Occipital lobe (tissue), 1 donor: ENCODE measurements at regions not wholly inside any gene's neighbourhood (a gene's known extent, or its start where the extent isn't known, plus 50 kb on each side); places are given as distances from the start of the nearest gene placed in this dataset.

Source experiments
- DNase-seq: peaks from one replicate; lab custom pipeline; 2025; lab: John Stamatoyannopoulos, UW

DNA sequence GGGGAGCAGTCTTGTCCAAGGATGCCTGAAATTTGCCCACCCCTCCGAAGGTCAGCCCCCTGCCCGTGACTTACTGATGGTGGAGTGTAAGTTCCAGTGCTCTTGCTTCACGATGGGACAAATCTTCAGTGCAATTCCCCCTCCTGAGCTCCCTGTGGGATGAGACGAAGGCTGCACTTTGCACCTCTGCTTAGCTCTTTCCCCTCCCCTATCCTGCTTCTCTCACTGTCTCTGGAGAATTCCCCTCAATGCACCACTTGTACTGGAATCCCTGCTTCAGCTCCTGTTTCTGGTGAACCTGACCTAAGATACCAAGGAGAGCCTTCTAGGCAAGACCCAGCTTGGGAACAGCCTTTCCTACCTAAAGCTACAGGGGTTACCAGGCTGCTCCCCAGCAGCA is 122.9 kb upstream of the ZMIZ1 start:
- no peak for DNase-seq

DNA sequence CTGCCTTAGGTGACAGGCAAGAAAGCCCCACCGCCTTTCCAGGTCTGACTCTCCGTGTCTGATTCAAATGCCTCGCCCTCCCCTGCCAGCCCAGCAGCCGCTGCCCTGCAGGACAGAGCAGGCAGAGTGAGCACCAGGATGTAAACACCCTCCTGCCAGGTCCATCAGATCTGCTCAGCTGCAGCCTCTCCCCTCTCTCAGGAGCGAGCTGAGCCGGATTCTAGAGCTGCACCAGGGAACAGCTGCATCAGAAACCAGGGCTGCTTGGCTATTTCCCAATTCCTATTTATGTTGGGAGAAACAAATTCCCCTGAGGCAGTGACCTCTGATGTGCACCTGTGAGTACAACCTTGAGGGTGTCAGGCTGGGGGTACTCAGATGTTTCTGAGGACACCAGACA is 121.5 kb upstream of the ZMIZ1 start:
- DNase-seq = no peak

DNA sequence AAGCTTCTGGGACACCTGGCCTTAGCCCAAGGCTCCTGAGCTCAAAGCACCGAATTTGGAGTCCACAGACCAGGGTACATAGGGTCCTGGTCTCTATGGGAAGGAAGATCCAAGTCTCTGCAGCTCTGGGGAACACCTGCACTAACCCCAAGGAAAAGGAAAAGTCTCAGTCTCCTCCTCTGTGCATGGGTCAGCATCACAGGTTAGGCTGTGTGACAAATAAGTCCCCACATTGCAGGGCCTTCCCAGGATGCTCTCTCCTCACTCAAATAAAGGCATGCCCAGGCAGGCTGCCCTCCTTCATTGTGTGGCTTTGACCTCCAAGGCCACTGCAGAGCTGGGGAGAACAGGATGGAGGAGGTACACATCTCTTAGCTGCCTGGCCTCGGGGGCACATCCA is 121.0 kb upstream of the ZMIZ1 start:
- DNase-seq = no peak

DNA sequence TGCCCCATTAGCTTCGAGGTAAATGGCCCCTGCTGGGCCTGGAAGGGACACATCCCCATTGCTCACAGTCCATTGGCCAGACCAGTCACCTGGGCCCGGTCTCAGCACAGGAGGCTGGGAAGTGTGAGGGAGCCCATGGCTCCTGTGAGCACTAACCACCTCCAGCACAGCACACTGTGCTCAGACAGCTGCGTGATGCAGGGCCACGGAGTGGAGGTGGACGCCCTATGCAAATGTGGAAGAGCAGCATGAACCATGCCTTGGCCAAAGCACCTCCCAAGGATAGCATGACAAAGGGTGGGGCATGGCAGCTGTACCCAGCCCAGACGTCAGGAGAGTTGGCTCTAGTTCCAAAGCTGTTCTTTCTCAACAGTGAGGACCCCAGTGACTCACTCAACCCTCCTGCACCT is 120.1 kb upstream of the ZMIZ1 start:
- DNase-seq = no peak

DNA sequence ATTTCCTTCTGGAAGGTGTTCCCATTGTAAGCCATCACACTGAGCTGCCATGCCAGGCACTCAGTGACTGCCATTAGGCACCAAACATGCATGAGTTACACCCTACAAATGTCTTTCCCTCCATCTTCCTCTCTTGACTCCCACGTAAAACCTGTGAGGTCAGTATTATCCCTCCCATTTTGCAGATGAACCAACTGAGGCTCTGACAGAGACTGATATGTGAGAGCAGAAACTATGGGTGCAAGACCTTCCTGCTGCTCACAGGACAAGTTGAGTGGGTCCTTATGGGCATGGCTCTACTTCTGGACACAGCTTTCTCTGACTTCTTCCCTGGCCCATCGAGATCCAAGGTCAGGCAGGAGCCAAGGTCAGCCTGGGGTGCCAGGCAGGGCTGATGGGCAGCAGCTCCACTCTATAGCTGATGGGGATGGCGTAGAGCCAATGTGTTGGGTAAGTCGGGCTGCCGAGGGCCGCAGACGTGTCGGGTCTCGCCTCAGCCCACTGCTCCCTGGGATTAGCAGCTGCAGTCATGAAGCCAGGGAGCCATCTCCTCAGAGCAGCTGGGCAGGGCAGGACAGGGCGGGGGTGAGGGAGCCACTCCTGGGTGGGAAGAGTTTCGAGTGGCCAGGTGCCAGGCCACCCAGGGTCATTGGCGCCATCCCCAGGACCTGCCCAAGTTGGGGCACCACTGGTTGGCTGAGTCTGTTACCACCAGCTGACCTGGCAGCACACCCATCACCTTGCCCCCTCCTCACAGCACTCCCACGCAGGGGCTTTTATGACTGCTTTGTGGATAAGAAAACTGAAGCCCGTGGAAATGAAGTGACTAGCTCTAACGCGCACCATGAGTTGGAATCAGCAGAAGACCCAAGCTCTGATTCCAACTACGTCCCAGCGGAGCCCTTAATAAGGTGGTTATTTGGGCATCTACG is 117.8 kb upstream of the ZMIZ1 start:
- no peak for DNase-seq

DNA sequence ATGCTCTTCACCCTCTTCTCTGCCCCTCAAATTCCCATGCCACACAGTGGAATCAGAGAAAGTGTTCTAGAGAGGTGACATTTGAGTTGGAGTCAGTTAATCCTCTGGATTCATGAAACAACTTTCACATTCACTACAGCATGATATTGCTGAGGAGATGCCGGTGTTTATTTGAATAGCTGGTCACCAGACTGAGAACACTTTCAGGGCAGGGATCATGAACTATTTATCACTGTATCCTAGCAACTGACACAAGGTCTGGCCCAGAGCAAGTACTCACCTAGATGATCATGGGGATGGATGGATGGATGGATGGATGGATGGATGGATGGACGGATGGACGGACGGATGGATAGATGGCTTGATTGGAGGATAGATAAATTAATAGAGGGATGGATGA is 116.7 kb upstream of the ZMIZ1 start:
- no peak for DNase-seq

DNA sequence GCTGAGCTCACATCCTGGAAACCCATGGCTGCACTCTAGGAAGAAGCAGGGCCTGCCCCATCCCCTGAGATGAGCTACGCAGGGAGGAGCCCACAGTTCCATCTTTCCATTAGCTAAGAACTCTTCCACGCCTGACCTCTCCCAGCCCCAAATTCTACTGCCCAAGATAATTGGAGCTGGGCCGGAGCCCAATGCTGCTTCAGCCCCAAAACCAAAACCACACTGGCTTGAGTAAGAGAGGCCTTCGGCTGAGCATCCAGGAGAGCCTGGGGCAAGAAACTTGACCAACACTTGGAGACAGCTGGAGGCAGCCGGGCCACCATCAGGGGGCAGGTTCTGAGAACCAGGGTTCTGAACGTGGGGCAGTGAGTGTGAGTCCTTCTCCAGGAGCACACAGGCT is 116.1 kb upstream of the ZMIZ1 start:
- DNase-seq = no peak

DNA sequence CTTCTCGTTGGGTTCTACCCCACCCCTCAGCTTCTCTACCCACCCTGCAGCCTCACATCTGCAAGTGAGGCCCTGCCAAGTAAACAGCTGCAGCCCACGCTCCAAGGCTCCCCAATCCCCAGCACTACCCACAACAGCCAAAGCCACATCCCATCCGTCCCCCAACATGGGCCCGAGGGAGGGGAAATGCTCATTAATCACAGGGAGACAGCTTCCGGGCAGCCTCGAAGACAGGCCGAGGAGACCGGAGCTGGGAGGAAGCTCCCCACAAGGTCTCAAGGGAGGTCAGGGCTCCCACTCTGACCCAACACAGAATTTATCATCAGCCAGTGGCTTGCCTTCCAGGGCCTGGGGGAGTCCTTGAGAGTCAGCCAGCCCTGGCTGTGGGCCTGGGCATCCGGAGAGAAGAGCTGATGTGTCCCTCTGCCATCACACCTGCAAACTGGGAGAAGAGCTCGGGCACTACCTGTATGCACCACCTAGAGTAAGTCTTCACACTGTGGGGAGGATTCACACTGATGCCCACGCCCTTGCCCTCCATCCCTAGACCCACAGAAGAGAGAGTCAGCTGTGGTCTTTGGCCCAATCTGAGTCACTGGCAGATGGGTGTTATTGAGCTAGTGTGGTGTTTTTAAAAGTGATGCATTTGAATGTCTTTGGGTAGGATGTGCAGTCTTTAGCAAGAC is 115.5 kb upstream of the ZMIZ1 start:
- no peak for DNase-seq

DNA sequence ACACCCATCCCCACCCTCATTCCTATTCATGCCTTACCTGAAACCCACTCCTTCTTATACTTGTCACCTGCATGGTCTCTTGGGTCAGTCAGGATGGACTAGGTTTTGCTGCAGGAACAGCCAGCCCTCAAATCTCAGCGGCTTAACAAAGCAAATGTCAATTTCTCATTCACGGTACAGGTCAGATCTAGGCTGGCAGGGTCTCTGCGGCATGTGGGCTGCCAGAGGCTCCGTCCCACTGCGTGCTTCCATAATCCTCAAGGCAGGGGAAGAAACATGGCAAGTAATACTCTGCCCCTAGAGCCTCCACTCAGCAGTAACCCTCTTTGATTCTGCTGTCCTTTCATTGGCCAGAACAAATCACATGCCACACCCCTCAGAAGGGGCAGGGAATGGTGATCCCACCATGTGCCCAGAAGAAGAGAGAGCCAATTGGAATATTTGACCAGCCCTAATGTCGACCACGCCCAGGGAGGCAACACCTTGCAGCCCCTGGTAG is 114.9 kb upstream of the ZMIZ1 start:
- DNase-seq = no peak

DNA sequence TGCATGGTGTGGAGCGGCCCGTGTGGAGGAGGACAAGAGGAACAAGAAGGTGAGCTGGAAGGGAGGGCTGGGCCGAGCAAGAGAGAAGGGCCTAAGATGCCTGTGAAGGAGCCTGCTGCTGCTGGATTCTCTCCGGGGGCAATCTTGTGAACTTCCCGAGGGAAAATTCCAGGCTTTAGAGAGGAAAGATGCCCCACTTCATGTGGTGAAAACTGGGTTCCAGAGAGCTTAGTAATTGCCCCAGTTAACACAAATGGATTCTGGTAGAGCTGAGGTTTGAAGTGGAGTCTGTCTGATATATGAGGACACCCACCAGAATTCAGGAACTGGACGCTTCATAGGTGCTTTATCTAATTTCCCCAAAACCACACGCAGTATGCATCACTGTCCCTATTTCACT is 114.1 kb upstream of the ZMIZ1 start:
- DNase-seq = no peak

DNA sequence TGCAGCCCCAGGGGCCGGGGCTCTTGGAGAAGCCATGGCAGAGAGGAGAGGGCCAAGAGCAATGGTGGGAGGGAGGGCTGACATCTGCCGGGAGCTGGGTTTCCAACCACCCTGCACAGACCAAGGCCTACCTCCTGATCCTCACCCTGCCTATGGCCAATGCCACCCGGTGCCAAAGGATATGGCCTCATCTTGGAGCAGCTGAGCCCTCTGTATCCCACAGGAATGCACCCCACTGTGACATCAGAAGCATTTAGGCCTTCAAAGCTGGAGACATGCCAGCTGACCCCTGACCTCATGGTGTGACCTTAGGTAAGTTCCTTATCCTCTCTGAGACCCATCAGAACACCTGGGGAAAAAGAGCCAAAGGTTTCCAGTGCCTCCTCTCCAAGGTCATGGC is 113.6 kb upstream of the ZMIZ1 start:
- no peak for DNase-seq

DNA sequence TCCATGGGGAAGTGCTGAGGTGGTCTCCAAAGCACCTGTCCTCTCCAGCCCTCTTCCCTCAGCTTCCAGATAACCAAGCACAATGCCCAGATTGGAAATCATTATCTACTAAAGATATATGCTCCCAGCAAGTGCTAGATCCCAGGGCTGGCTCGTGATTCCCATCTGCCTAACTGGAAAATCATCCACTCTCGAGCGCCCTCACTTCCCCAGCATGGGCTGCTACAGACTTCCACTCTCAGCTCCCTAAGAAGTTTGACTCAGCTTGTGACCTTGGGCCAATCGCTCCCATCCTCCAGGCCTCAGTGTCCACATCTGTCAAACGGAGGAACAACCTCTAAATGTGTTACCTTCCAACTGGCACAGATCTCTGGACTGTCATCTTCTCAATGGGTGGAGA is 112.4 kb upstream of the ZMIZ1 start:
- no peak for DNase-seq

DNA sequence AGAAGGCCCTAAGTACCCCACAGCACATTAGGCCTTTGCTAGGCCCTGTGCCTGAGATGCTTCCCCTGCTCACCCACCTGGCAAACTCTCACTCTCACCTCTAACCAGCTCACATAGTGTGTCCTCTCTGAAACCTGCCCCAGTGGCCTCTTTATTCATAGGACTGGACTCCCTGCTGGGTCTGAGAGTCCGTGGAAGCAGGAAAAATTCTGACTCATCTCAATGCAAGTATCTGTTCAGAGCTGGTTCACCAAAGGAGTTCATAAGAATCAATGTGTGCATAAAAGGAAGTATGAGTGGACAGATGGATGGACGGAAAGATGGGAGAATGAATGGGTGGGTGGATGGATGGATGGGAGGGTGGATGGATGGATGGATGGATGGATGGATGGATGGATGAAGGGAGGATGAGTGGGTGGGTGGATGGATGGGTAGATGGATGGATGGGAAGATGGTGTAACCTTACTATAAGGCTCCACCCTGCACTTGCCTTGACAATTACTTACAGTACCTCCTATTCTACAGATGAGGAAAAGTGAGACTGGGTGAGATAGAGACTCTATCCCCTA is 111.2 kb upstream of the ZMIZ1 start:
- DNase-seq = no peak

DNA sequence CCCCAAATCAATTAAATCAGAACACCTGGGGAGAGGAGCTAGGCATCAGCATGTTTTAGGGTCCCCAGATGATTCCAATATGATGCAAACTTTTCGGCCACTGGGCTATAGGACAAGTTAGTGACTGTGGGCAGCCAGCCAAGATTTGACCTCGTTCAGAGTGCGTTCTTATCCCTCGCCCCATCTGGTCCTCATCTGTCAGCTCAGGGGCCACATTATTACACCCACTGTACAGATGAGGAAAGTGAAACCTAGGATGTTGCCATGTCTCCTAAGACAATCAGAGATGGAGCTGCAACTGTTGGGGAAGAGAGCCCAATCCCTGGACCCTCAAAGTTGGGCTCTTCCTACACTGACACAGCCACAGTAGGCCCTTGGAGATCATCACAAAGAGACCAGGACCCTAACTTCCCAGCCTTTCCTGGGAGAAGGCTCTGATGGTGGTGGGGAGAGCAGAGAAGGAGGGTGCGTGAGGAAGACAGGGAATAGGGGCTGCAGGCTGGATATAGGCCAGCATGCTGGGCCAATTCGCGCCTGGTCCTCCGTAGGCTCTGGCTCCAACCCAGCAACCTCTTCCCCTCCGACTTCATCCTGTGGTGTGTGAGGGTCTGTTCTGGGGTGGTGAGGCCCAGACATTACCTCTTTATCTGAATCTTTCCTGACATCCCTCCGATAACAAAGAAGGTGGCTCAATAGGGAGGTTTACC is 109.4 kb upstream of the ZMIZ1 start:
- DNase-seq = no peak

DNA sequence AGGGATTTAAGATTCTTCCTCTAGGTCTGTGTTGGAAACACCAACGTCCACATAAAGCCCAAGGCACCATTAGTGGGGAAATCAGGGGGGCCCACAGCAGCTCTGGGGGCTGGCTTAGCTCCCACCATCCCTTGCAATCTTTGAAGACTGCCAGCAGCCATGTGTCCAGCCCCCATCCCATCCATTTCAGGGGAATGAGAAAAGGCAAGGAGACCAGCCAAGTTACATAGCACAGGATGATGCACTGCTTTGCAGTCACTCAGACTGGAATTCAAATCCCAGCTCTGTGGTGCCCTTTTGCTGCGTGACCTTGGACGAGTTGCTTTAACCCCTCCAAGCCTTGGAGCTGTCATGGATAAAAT is 108.9 kb upstream of the ZMIZ1 start:
- DNase-seq = no peak

DNA sequence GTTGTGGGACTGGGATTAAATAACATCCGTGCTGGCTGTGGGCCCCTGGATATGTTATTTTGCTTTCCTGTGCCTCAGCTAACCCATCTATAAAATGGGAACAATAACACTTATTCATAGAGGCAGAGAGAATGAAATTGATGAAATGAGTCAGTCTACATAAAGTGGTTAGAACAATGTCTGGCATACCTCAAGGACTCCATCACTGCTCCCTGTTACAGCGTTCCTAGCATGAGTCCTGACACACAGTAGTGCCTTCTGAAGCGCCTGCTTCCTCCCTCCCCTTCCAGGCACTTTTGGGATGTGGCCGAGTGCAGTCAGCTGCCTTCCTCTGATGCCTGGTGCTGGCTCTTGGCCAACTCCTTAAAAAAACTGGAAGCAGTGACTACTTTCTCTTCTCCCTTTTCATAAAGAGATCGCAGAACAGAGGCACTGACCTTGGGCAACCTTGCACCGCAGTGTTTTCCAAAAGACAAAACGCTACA is 108.4 kb upstream of the ZMIZ1 start:
- peak; percentile 29 for DNase-seq

DNA sequence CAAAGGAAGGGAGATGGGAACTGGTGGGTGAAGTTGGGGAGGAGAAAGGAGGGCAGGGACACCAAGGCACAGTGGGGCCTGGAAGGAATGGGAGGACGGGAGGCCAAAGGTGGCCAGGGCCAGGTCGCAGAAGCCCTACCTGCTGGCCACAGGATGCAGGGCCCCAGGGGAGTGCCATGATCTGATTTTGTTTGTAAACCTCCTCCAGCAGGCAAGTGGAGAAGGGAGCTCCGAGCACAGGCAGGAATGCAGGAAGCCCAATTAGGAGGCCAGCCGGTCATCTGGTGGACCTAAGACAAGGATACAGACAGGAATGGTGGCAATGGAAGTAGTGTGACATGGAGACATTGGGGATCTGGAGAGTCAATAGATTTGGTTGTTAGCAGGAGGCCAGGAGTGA is 107.0 kb upstream of the ZMIZ1 start:
- DNase-seq = no peak

DNA sequence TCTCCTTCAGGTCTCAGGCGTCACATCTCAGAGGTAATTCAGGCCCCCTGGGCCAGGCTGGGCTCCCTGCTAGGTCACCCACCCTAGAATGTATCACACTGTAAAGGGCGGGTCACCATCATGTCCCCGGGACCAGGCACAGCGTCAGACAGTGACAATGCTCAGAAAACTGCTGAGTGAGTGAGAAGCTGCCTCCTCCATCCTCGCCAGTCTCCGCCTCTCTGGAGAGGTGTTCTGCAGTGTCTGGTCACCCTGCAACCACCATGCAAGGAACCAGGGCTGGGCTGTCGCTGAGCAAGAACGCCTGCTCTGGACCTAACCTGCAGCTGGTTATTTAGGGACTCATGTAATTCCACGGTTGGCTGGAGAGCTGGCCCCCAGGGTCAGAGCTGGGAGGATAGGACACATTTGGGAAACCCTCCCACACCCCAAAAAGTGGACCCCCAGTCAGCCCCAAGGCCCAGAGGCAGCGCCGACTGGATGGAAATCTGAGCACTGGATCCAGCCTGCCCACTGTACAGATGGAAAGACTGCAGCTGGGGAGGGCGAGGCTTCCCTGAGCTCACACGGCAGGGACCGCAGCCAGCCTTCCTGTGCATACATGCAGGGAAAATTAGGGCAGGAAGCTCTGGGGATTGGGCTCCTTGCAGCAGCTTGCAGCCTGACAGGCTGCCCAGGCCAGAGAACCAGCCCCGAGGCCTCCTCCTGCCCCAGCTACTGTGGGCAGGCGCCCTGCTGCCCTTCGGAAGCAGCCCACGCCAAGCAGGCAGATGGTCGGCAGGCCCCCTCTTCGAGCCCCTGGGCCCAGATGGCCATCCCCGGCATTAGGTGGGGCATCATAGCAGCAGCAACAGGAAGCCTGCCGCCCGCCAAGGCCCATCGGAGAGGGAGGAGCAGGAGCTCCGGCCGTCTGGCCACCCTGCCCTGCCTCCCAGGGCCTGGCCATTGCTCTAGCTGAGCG is 105.4 kb upstream of the ZMIZ1 start:
- DNase-seq = no peak

DNA sequence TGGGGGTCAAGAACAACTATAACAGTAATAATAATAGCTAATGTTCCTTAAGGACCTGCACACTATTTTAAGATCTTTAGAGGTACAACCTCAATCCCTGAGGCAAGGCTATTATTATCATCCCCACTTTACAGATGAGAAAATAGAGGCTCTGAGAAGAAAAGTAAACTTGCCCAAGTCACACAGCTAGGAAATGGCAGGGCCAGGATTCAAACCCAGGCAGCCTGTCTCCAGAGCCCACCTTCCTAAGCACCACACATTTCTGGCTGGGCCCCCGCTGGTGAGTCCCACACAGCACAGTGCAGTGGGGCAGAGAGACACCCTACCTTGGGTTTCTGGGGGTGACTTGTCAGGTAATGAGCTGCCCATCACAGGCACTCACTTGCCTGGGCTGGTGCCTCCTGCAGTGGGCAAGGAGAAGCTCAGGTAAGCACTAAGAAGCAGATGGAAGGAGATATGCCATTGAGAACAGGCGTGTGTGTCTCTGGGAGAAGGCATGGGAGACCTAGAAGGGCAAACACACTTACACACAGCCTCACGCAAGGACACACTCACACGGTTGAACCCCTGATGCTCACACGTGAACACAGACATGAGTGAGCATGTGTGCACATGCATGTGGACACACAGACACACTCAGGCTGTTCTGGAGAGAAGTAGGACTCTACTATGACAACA is 104.4 kb upstream of the ZMIZ1 start:
- DNase-seq = no peak
